Stomach (tissue), 8 donors: ENCODE measurements at regions not wholly inside any gene's neighbourhood (a gene's known extent, or its start where the extent isn't known, plus 50 kb on each side); places are given as distances from the start of the nearest gene placed in this dataset.

Experiments
- DNase-seq, 2 donors: peaks; one replicate each; pipeline versions ENCODE4 v3.0.0 to v3.0.0-alpha.2; 2013 to 2019
- H3K27ac ChIP-seq, 5 donors: fragments of 200-600 bp in 4 of 5; sonication (generic) in 4 of 5; one replicate each; pipeline ENCODE4 v1.5.1; 2013 to 2019; ENCODE audit warnings: mild to moderate bottlenecking in 1 of 5, moderate library complexity in 1 of 5
- H3K27me3 ChIP-seq, 3 donors: fragments of 200-600 bp; sonication (generic); one replicate each; pipeline ENCODE4 v1.5.1; 2017 to 2019; ENCODE audit warnings: mixed run types in 1 of 3
- H3K36me3 ChIP-seq, 4 donors: fragments of 200-600 bp; sonication (generic); 1 replicate in 3 of 4; 2 replicates in 1 of 4; pipeline ENCODE4 v1.5.1; 2016 to 2019
- H3K4me1 ChIP-seq, 4 donors: fragments of 200-600 bp; sonication (generic); one replicate each; pipeline ENCODE4 v1.5.1; 2016 to 2019
- H3K4me3 ChIP-seq, 4 donors: fragments of 200-600 bp; sonication (generic) in 3 of 4; one replicate each; pipeline ENCODE4 v1.5.1; 2016 to 2019; ENCODE audit warnings: mild to moderate bottlenecking in 1 of 4
- H3K9me3 ChIP-seq, 4 donors: fragments of 200-600 bp; sonication (generic); one replicate each; pipeline ENCODE4 v1.5.1; 2016 to 2019
- EP300 ChIP-seq: sonication (generic); formaldehyde crosslinking; IDR thresholded peaks from one replicate; pipeline ENCODE4 v1.6.1; 2017; ENCODE audit warnings: antibody characterized with exemption
- POLR2A ChIP-seq, 4 donors: fragments of 450-650 bp; IDR thresholded peaks; one replicate each; pipeline ENCODE4 v1.6.1; 2016; ENCODE audit warnings: antibody characterized with exemption in 4 of 4, control low read depth in 2 of 4, mild to moderate bottlenecking in 1 of 4, moderate library complexity in 1 of 4
- POLR2AphosphoS5 ChIP-seq, 3 donors: sonication (generic); formaldehyde crosslinking; IDR thresholded peaks; one replicate each; pipeline ENCODE4 v1.6.1; 2016; ENCODE audit warnings: antibody characterized with exemption in 3 of 3
- WGBS, 5 donors: extraction: QIAGEN DNeasy Blood & Tissue Kit in 3 of 5; methylation state at CpG; one replicate each; pipeline versions ENCODE4 v1.1.5 to v1.1.7; 2013 to 2018; 5-methylcytosine and 5-hydroxymethylcytosine counted together
- intact Hi-C: fragments of 100-400 bp; cut with DNase I; formaldehyde crosslinking; loops from one replicate; pipeline ENCODE4 v1.15.1; 2023; ENCODE audit warnings: low total_unique reads
- TF ChIP-seq, protein P1 (sequence below), 7 experiments: fragments of 450-650 bp in 4 of 7; fragments of 200-600 bp in 3 of 7; sonication (generic) in 3 of 7; IDR thresholded peaks; one replicate each; pipeline ENCODE4 v1.5.1; 2016 to 2019; ENCODE audit warnings: antibody characterized with exemption in 7 of 7, control low read depth in 2 of 7, mild to moderate bottlenecking in 1 of 7
- donor health status: healthy with polysubstance abuse.
- donor health status: Bipolar disorder and iron deficiency.
- donor health status: healthy.

DNA sequence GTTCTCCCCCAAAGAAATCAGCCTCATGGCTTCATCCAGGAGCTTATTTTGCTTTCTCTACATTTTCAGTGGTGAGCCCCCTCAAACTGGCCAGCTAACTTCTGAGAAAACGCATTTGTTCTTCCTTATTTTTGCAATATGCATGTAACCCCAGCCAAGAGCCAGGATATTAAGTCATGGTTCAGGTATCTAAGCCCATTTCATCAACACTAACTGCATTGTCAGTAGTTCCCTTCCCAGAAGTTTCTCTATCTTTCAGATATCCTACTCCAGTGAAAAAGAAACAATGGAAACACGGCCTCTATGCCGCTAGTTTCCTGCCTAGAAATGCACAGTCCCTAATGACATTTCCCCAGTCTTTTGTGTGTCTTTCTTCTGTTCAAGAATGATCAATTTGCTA is 102.8 kb upstream of the RASSF8 start:
- H3K4me3 ChIP-seq = no peak overlapping the region
- TF ChIP-seq EP300 (no peak), POLR2AphosphoS5 (IDR thresholded peaks at IDR 0.05) (no peak), POLR2A (IDR thresholded peaks at IDR 0.05) (no peak)
- TF ChIP-seq, protein P1, sequence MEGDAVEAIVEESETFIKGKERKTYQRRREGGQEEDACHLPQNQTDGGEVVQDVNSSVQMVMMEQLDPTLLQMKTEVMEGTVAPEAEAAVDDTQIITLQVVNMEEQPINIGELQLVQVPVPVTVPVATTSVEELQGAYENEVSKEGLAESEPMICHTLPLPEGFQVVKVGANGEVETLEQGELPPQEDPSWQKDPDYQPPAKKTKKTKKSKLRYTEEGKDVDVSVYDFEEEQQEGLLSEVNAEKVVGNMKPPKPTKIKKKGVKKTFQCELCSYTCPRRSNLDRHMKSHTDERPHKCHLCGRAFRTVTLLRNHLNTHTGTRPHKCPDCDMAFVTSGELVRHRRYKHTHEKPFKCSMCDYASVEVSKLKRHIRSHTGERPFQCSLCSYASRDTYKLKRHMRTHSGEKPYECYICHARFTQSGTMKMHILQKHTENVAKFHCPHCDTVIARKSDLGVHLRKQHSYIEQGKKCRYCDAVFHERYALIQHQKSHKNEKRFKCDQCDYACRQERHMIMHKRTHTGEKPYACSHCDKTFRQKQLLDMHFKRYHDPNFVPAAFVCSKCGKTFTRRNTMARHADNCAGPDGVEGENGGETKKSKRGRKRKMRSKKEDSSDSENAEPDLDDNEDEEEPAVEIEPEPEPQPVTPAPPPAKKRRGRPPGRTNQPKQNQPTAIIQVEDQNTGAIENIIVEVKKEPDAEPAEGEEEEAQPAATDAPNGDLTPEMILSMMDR (IDR thresholded peaks at IDR 0.05) = no peak
- H3K27ac ChIP-seq = no peak overlapping the region
- 81 to 84% (median 83%) methylated on average over 3 of the region's 3 CpGs for WGBS, 5 donors
- DNase-seq = no peak
- no peaks in the 10 kb centered on the region for H3K9me3 ChIP-seq
- no peaks in the 10 kb centered on the region for H3K4me1 ChIP-seq
- intact Hi-C loops = no loop called here
- H3K36me3 ChIP-seq = no peaks in the 10 kb centered on the region
- no peaks in the 10 kb centered on the region for H3K27me3 ChIP-seq

DNA sequence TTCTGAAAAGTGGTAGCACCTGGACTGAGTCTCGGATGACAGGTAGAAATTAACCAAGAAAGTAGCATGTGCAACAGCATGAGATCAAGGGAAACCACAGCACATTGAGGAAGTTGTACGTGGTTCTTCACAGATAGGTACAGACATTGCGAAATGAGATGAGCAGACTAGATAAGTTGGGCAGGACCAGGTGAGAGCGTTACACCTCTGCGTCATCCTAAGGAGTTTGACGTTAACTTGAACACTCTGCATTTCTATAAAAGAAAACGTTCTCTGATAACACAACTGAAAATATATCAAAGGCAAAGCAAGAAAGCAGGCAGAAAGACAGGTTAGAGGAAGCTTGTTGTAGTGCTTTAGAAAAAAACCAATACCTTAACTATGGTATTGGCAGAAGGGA is 98.5 kb upstream of the RASSF8 start:
- Histone ChIP-seq H3K27ac (no peak overlapping the region), H3K4me3 (no peak overlapping the region), H3K27me3 (no peaks in the 10 kb centered on the region), H3K36me3 (no peaks in the 10 kb centered on the region), H3K9me3 (no peaks in the 10 kb centered on the region), H3K4me1 (no peaks in the 10 kb centered on the region)
- peak in 1 of 2 donors; percentile 56 for DNase-seq
- TF ChIP-seq, protein P1 (IDR thresholded peaks at IDR 0.05) = no peak
- TF ChIP-seq EP300 (no peak), POLR2AphosphoS5 (IDR thresholded peaks at IDR 0.05) (no peak), POLR2A (IDR thresholded peaks at IDR 0.05) (no peak)
- intact Hi-C loops = no loop called here
- WGBS, 5 donors = 63 to 75% (median 72%) methylated on average over 7 of the region's 7 CpGs

DNA sequence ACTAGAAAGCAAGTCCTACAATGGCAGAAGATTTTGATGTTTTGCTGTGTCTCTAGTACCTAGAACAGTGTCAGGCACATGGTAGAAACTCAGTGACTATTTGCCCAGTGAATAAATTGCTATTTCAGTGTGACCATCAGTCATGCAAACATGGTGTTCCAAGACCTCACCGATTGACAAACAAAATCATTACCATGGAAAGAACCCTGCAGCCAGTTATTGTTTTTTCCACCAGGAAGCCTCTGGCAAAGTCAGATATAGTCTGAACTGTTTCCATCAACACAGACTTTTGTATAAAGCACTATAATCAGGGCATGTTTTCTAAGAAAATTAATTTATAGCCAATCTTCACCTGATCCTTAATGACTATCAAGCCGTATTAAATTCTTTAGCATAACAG is 97.3 kb upstream of the RASSF8 start:
- intact Hi-C loops = no loop called here
- Histone ChIP-seq H3K27ac (no peak overlapping the region), H3K36me3 (no peaks in the 10 kb centered on the region), H3K4me1 (no peaks in the 10 kb centered on the region), H3K27me3 (no peaks in the 10 kb centered on the region), H3K9me3 (no peaks in the 10 kb centered on the region), H3K4me3 (no peak overlapping the region)
- no peak for DNase-seq
- 82 to 92% (median 85%) methylated on average over 2 of the region's 2 CpGs for WGBS, 5 donors
- TF ChIP-seq POLR2AphosphoS5 (IDR thresholded peaks at IDR 0.05) = no peak
- no peak for TF ChIP-seq POLR2A (IDR thresholded peaks at IDR 0.05)
- TF ChIP-seq, protein P1 (IDR thresholded peaks at IDR 0.05) = no peak
- TF ChIP-seq EP300 = no peak

DNA sequence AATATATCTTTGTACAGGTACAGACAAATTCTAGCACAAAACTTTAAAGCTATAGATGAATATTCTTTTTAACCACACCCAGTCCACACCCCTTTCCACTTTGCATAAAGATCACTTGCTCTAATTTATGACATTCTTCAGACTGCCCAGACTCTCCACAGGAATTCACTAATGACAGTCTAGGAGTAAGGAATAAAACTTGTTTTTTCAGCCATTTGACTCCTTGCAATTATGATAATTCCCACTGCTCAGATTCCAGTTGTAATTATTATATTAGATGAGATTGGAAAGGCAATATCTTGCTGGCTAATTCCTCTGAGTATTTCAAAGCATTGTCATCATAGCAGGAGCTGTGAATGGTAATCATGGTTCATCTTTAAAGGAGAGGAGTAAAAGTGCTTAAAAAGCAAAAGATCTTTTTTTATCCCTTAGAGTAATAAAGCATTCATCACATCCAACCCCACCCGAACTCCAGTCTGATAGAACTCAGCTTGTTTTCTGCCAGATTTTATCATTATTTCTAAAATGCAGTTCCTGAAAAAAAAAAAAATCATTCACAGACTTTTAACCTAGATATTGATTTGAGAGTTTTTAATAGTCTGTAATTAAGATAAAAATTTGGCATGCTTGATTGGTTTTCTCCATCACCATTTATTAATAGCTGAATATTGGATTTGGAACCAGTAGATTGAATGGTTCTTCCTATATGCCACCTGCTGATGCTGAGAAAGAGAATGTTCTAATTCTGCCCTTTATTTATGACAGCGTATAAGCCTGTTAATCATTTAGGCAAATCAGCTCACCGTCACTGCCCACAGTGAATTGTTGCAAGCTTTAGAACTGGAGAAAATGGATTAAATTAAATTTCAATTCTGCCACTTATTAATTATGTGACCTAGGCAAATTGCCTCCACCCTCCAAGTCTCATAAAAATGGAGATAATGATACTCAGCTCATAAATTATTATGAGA is 93.9 kb upstream of the RASSF8 start:
- H3K4me1 ChIP-seq = no peaks in the 10 kb centered on the region
- DNase-seq = no peak
- WGBS, 5 donors = 75 to 90% (median 87%) methylated on average over 3 of the region's 3 CpGs
- peaks cover 0 to 8% (median 0%) of the 10 kb centered on the region in 4 donors for H3K9me3 ChIP-seq
- no peaks in the 10 kb centered on the region for H3K36me3 ChIP-seq
- intact Hi-C loops = no loop called here
- no peak overlapping the region for H3K4me3 ChIP-seq
- TF ChIP-seq EP300 (no peak), POLR2A (IDR thresholded peaks at IDR 0.05) (no peak), POLR2AphosphoS5 (IDR thresholded peaks at IDR 0.05) (no peak)
- TF ChIP-seq, protein P1 (IDR thresholded peaks at IDR 0.05) = no peak
- H3K27ac ChIP-seq = no peak overlapping the region
- H3K27me3 ChIP-seq = no peaks in the 10 kb centered on the region
